ENCODE measurements at regions not wholly inside any gene's neighbourhood (a gene's known extent, or its start where the extent isn't known, plus 50 kb on each side); places are given as distances from the start of the nearest gene placed in this dataset.
A peak's percentile ranks its signal among the peaks of the same experiment; 100 is the strongest.

GRCh38 chr12:47349137-47350061, 269.6 kb upstream of the AMIGO2 start:
- ATAC-seq (no peak), DNase-seq (no peak)
- Histone ChIP-seq H3K9me3 (no peaks in the 10 kb centered on the region), H3K36me3 (no peaks in the 10 kb centered on the region), H3K27me3 (ENCODE audit: low read depth) (no peaks in the 10 kb centered on the region), H3K4me1 (peaks cover 8% of the 10 kb centered on the region), H3K4me3 (no peak overlapping the region), H3K27ac (no peak overlapping the region)
- no peak for TF ChIP-seq CTCF (IDR thresholded peaks at IDR 0.05)
- intact Hi-C loops (cut with DNase I), result no loop called here

- DNase-seq, result no peak
- no peaks in the 10 kb centered on the region for H3K27me3 ChIP-seq (ENCODE audit: low read depth)
- H3K27ac ChIP-seq, result no peak overlapping the region
- no peak for ATAC-seq
- H3K4me3 ChIP-seq, result no peak overlapping the region
- no peaks in the 10 kb centered on the region for H3K36me3 ChIP-seq
- intact Hi-C loops (cut with DNase I), result no loop called here
- no peaks in the 10 kb centered on the region for H3K9me3 ChIP-seq
- peaks cover 8% of the 10 kb centered on the region for H3K4me1 ChIP-seq
- no peak for TF ChIP-seq CTCF (IDR thresholded peaks at IDR 0.05)
Observed at GRCh38 chr12:47348206-47348605, 268.4 kb upstream of the AMIGO2 start.

- H3K27me3 ChIP-seq (ENCODE audit: low read depth), result no peaks in the 10 kb centered on the region
- H3K36me3 ChIP-seq, result no peaks in the 10 kb centered on the region
- no peaks in the 10 kb centered on the region for H3K9me3 ChIP-seq
- H3K4me1 ChIP-seq, result peaks cover 8% of the 10 kb centered on the region
- no peak overlapping the region for H3K4me3 ChIP-seq
- intact Hi-C loops (cut with DNase I), result no loop called here
- no peak for TF ChIP-seq CTCF (IDR thresholded peaks at IDR 0.05)
- no peak for DNase-seq
- no peak overlapping the region for H3K27ac ChIP-seq
- peak; percentile 83 to 85 for ATAC-seq
Observed at GRCh38 chr12:47346251-47347019, 266.7 kb upstream of the AMIGO2 start.

- no peak for DNase-seq
- no peak for ATAC-seq
- Histone ChIP-seq H3K27me3 (ENCODE audit: low read depth) (no peaks in the 10 kb centered on the region), H3K4me1 (no peaks in the 10 kb centered on the region), H3K9me3 (no peaks in the 10 kb centered on the region), H3K4me3 (no peak overlapping the region), H3K36me3 (no peaks in the 10 kb centered on the region), H3K27ac (no peak overlapping the region)
- TF ChIP-seq CTCF (IDR thresholded peaks at IDR 0.05), result no peak
- intact Hi-C loops (cut with DNase I), result no loop called here
Observed at GRCh38 chr12:47343684-47344567, 264.2 kb upstream of the AMIGO2 start.

- Histone ChIP-seq H3K27me3 (ENCODE audit: low read depth) (no peaks in the 10 kb centered on the region), H3K36me3 (no peaks in the 10 kb centered on the region), H3K4me3 (no peak overlapping the region), H3K27ac (no peak overlapping the region), H3K9me3 (no peaks in the 10 kb centered on the region), H3K4me1 (no peaks in the 10 kb centered on the region)
- ATAC-seq (no peak), DNase-seq (no peak)
- intact Hi-C loops (cut with DNase I), result no loop called here
- TF ChIP-seq CTCF (IDR thresholded peaks at IDR 0.05), result no peak
Observed at GRCh38 chr12:47340411-47341015, 260.8 kb upstream of the AMIGO2 start.
